ENCODE measurements at regions not wholly inside any gene's neighbourhood (a gene's known extent, or its start where the extent isn't known, plus 50 kb on each side); places are given as distances from the start of the nearest gene placed in this dataset.

DNA sequence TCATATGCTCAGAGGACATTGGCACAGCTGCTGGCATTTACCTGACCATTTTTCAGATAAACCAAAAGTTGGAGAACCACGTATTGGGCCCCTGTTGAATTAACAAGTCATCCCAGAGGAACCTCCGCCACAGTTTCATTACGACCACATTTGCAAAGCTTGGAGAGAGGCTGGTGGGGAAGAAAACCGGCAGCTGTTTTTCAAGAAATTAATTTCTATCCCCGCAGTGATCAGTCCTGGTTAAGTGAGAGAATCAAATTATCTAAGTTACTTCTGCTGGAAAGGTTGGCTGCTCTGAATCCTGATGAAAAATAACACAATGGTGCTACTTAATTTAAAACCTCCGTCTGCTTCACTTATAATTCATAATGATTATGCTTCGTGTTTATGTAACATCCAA is 737.1 kb upstream of the AUTS2 start:
- TF ChIP-seq, protein P1, sequence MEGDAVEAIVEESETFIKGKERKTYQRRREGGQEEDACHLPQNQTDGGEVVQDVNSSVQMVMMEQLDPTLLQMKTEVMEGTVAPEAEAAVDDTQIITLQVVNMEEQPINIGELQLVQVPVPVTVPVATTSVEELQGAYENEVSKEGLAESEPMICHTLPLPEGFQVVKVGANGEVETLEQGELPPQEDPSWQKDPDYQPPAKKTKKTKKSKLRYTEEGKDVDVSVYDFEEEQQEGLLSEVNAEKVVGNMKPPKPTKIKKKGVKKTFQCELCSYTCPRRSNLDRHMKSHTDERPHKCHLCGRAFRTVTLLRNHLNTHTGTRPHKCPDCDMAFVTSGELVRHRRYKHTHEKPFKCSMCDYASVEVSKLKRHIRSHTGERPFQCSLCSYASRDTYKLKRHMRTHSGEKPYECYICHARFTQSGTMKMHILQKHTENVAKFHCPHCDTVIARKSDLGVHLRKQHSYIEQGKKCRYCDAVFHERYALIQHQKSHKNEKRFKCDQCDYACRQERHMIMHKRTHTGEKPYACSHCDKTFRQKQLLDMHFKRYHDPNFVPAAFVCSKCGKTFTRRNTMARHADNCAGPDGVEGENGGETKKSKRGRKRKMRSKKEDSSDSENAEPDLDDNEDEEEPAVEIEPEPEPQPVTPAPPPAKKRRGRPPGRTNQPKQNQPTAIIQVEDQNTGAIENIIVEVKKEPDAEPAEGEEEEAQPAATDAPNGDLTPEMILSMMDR (IDR thresholded peaks at IDR 0.05; ENCODE audit: low read depth, low read length) = no peak
- no peak for TF ChIP-seq EZH2phosphoT487 (IDR thresholded peaks at IDR 0.05; ENCODE audit: low read depth)

Data from OCI-LY3 (cell line).